SK-N-MC (cell line): ENCODE measurements at regions not wholly inside any gene's neighbourhood (a gene's known extent, or its start where the extent isn't known, plus 50 kb on each side); places are given as distances from the start of the nearest gene placed in this dataset.

ENCODE experiments used
- DNase-seq: peaks from one replicate; pipeline ENCODE4 v3.0.0-alpha.2; 2011; ENCODE audit warnings: low read depth, low spot score
- H3K27ac ChIP-seq: fragments of 200-600 bp; sonication (generic); 2 replicates; pipeline ENCODE4 v1.5.1; 2016; ENCODE audit warnings: mixed run types
- H3K36me3 ChIP-seq: fragments of 200-600 bp; sonication (generic); 2 replicates; pipeline ENCODE4 v1.6.1; 2017; ENCODE audit warnings: antibody characterized with exemption, low read length, mixed read lengths; ENCODE audit not compliant: insufficient read depth
- H3K4me3 ChIP-seq: fragments of 200-600 bp; sonication (generic); 2 replicates; pipeline ENCODE4 v1.5.1; 2016
- H3K9ac ChIP-seq: fragments of 200-600 bp; sonication (generic); 2 replicates; pipeline ENCODE4 v1.8.0; 2017; ENCODE audit warnings: mixed run types, mixed read lengths; ENCODE audit not compliant: insufficient read length
- H3K9me3 ChIP-seq: fragments of 200-600 bp; sonication (generic); 2 replicates; pipeline ENCODE4 v1.6.1; 2017; ENCODE audit warnings: low read depth, mild to moderate bottlenecking, antibody characterized with exemption, low read length, moderate library complexity, mixed read lengths
- EZH2 ChIP-seq: fragments of 200-600 bp; sonication (generic); IDR thresholded peaks from one replicate; pipeline ENCODE4 v1.6.1; 2017; ENCODE audit warnings: antibody characterized with exemption
- FOXP2 ChIP-seq: optimal IDR thresholded peaks from 2 replicates; pipeline ENCODE3; 2011; ENCODE audit warnings: mild to moderate bottlenecking, moderate library complexity; ENCODE audit not compliant: insufficient read depth; ENCODE audit errors: extremely low read length, control extremely low read depth
- POLR2AphosphoS5 ChIP-seq: IDR thresholded peaks from 2 replicates; pipeline ENCODE4 v1.6.1; 2012; ENCODE audit warnings: mild to moderate bottlenecking, low read depth, low read length, borderline replicate concordance

GRCh38 chr2:106736221-106736620 is 149.7 kb downstream of the ST6GAL2 start:
- Histone ChIP-seq H3K4me3 (no peak overlapping the region), H3K9ac (no peak overlapping the region), H3K27ac (no peak overlapping the region), H3K9me3 (no peaks in the 10 kb centered on the region), H3K36me3 (no peaks in the 10 kb centered on the region)
- DNase-seq: no peak
- TF ChIP-seq EZH2 (no peak), FOXP2 (no peak), POLR2AphosphoS5 (no peak)

- no peak for TF ChIP-seq FOXP2
- no peak for TF ChIP-seq POLR2AphosphoS5
- TF ChIP-seq EZH2: no peak
Observed at GRCh38 chr2:106745468-106745867, 140.5 kb downstream of the ST6GAL2 start.

GRCh38 chr2:106749823-106750222 is 136.1 kb downstream of the ST6GAL2 start:
- Histone ChIP-seq H3K9me3 (no peaks in the 10 kb centered on the region), H3K9ac (no peak overlapping the region), H3K27ac (no peak overlapping the region), H3K4me3 (no peak overlapping the region), H3K36me3 (no peaks in the 10 kb centered on the region)
- TF ChIP-seq EZH2 (no peak), POLR2AphosphoS5 (no peak), FOXP2 (no peak)
- no peak for DNase-seq

More at GRCh38 chr2:106745468-106745867, 140.5 kb downstream of the ST6GAL2 start:
- H3K36me3 ChIP-seq: no peaks in the 10 kb centered on the region
- H3K4me3 ChIP-seq: no peak overlapping the region
- no peak for DNase-seq
- H3K9me3 ChIP-seq: no peaks in the 10 kb centered on the region
- no peak overlapping the region for H3K27ac ChIP-seq
- no peak overlapping the region for H3K9ac ChIP-seq
